MCF 10A (cell line): ENCODE measurements at regions not wholly inside any gene's neighbourhood (a gene's known extent, or its start where the extent isn't known, plus 50 kb on each side); places are given as distances from the start of the nearest gene placed in this dataset.

Source experiments
- BruUV-seq: library from RNA; stranded (reverse); fragments of 400-500 nt; replicated peaks from 2 replicates; lab custom pipeline; 2021; lab: Mats Ljungman, UMichigan
- CTCF ChIA-PET: fragments of 300-600 bp; sonication (Branson Sonifier 250); formaldehyde crosslinking; extraction: SDS; loops from one replicate; lab custom pipeline; 2021; ENCODE audit warnings: antibody characterized with exemption, inconsistent platforms; lab: Yijun Ruan, JAX
- POLR2A ChIA-PET: fragments of 300-600, 350-650 bp; sonication (Branson Sonifier 250); formaldehyde crosslinking; extraction: SDS; loops from one replicate; lab custom pipeline; 2020; ENCODE audit warnings: antibody characterized with exemption, inconsistent platforms; lab: Yijun Ruan, JAX
- DNase-seq: peaks from one replicate; pipeline ENCODE4 v3.0.0-alpha.2; 2018; ENCODE audit not compliant: unreplicated experiment
- H3K27ac Mint-ChIP-seq: one replicate; pipeline ENCODE4 v1.8.0; 2022; ENCODE audit warnings: mild to moderate bottlenecking, low read depth, mixed read lengths; ENCODE audit not compliant: unreplicated experiment
- H3K27me3 Mint-ChIP-seq: one replicate; pipeline ENCODE4 v1.8.0; 2022; ENCODE audit warnings: mixed read lengths; ENCODE audit not compliant: insufficient read depth, unreplicated experiment
- H3K36me3 Mint-ChIP-seq: one replicate; pipeline ENCODE4 v1.8.0; 2022; ENCODE audit warnings: mild to moderate bottlenecking, moderate library complexity, mixed read lengths; ENCODE audit not compliant: insufficient read depth, unreplicated experiment
- H3K4me1 Mint-ChIP-seq: one replicate; pipeline ENCODE4 v1.8.0; 2022; ENCODE audit warnings: mixed read lengths; ENCODE audit not compliant: insufficient read depth, unreplicated experiment
- H3K4me3 Mint-ChIP-seq: one replicate; pipeline ENCODE4 v1.8.0; 2022; ENCODE audit warnings: mild to moderate bottlenecking, moderate library complexity, mixed read lengths; ENCODE audit not compliant: unreplicated experiment
- H3K9me3 Mint-ChIP-seq: one replicate; pipeline ENCODE4 v1.8.0; 2022; ENCODE audit warnings: mixed read lengths; ENCODE audit not compliant: unreplicated experiment
- CTCF ChIP-seq: fragments of 200-600 bp; IDR thresholded peaks from one replicate; pipeline ENCODE4 v1.8.0; 2022; ENCODE audit warnings: antibody characterized with exemption, mild to moderate bottlenecking; ENCODE audit not compliant: unreplicated experiment
- intact Hi-C: fragments of 100-400 bp; cut with micrococcal nuclease; formaldehyde crosslinking; loops from 2 replicates; pipeline ENCODE4 v1.14.1; 2022

- CTCF ChIA-PET, result interaction anchor here (0.6 to 0.7 kb wide), 5 partner anchors 22 to 769 kb away, joined by 3 to 5 read pairs (median 3); no protein-coding TSS in a partner anchor
- POLR2A ChIA-PET, result no interaction called here
- Mint-ChIP-seq H3K4me1 (no peaks in the 10 kb centered on the region), H3K9me3 (no peaks in the 10 kb centered on the region), H3K27ac (no peak overlapping the region), H3K4me3 (no peak overlapping the region), H3K27me3 (peaks cover 20% of the 10 kb centered on the region), H3K36me3 (no peaks in the 10 kb centered on the region)
- BruUV-seq, result no TSS peak
- intact Hi-C loops, result no loop called here
- no peak for TF ChIP-seq CTCF
- no peak for DNase-seq
Measured at GRCh38 chr20:52438326-52438963, 246.9 kb upstream of the ZFP64 start.

GRCh38 chr20:52434453-52434852, 242.9 kb upstream of the ZFP64 start:
- no peak overlapping the region for H3K27ac Mint-ChIP-seq
- no peaks in the 10 kb centered on the region for H3K9me3 Mint-ChIP-seq
- no TSS peak for BruUV-seq

GRCh38 chr20:52434041-52434425, 242.5 kb upstream of the ZFP64 start:
- CTCF ChIA-PET, result no interaction called here

More at GRCh38 chr20:52434453-52434852, 242.9 kb upstream of the ZFP64 start:
- no peaks in the 10 kb centered on the region for H3K36me3 Mint-ChIP-seq
- intact Hi-C loops, result no loop called here
- no peak for TF ChIP-seq CTCF
- no peaks in the 10 kb centered on the region for H3K27me3 Mint-ChIP-seq
- POLR2A ChIA-PET, result no interaction called here
- H3K4me1 Mint-ChIP-seq, result no peaks in the 10 kb centered on the region
- no peak overlapping the region for H3K4me3 Mint-ChIP-seq
- no peak for DNase-seq
- CTCF ChIA-PET, result no interaction called here

More at GRCh38 chr20:52434041-52434425, 242.5 kb upstream of the ZFP64 start:
- POLR2A ChIA-PET, result no interaction called here
- Mint-ChIP-seq H3K27ac (no peak overlapping the region), H3K4me3 (no peak overlapping the region), H3K27me3 (no peaks in the 10 kb centered on the region), H3K36me3 (no peaks in the 10 kb centered on the region), H3K4me1 (no peaks in the 10 kb centered on the region), H3K9me3 (no peaks in the 10 kb centered on the region)
- TF ChIP-seq CTCF, result no peak
- intact Hi-C loops, result no loop called here
- no TSS peak for BruUV-seq
- DNase-seq, result no peak
